Kidney epithelial cell (primary cell): ENCODE measurements at regions not wholly inside any gene's neighbourhood (a gene's known extent, or its start where the extent isn't known, plus 50 kb on each side); places are given as distances from the start of the nearest gene placed in this dataset.

Experiments
- DNase-seq: peaks from one replicate; pipeline ENCODE4 v3.0.0-alpha.2; 2010; ENCODE audit warnings: low read depth
- H3K27me3 ChIP-seq: 2 replicates; pipeline ENCODE4 v1.6.0; 2011; ENCODE audit warnings: low read length; ENCODE audit not compliant: control insufficient read depth, insufficient read depth
- H3K36me3 ChIP-seq: 2 replicates; pipeline ENCODE4 v1.5.1; 2011; ENCODE audit warnings: low read length; ENCODE audit not compliant: control insufficient read depth, insufficient read depth
- H3K4me3 ChIP-seq: 2 replicates; pipeline ENCODE4 v1.5.1; 2011; ENCODE audit warnings: low read depth, mild to moderate bottlenecking, control low read depth, low read length
- CTCF ChIP-seq: IDR thresholded peaks from 2 replicates; pipeline ENCODE4 v1.5.1; 2011; ENCODE audit warnings: mild to moderate bottlenecking, moderate library complexity, low read length, control low read depth, inconsistent platforms; ENCODE audit not compliant: insufficient read depth, poor library complexity, severe bottlenecking

- Histone ChIP-seq H3K36me3 (no peaks in the 10 kb centered on the region), H3K27me3 (no peaks in the 10 kb centered on the region), H3K4me3 (no peak overlapping the region)
- TF ChIP-seq CTCF: no peak
- no peak for DNase-seq
Measured at GRCh38 chr7:19482628-19483027, 226.2 kb downstream of the POLR1F start.

- H3K27me3 ChIP-seq: no peaks in the 10 kb centered on the region
Measured at GRCh38 chr7:19480383-19480782, 228.5 kb downstream of the POLR1F start.

GRCh38 chr7:19470031-19470430, 238.8 kb downstream of the POLR1F start:
- DNase-seq: no peak
- TF ChIP-seq CTCF: no peak

More at GRCh38 chr7:19480383-19480782, 228.5 kb downstream of the POLR1F start:
- H3K4me3 ChIP-seq: no peak overlapping the region
- no peak for DNase-seq
- no peak for TF ChIP-seq CTCF
- H3K36me3 ChIP-seq: no peaks in the 10 kb centered on the region

GRCh38 chr7:19465861-19466260, 243.0 kb downstream of the POLR1F start:
- no peak for TF ChIP-seq CTCF
- H3K36me3 ChIP-seq: no peaks in the 10 kb centered on the region
- no peaks in the 10 kb centered on the region for H3K27me3 ChIP-seq
- H3K4me3 ChIP-seq: no peak overlapping the region
- DNase-seq: no peak

More at GRCh38 chr7:19470031-19470430, 238.8 kb downstream of the POLR1F start:
- no peaks in the 10 kb centered on the region for H3K27me3 ChIP-seq
- no peaks in the 10 kb centered on the region for H3K36me3 ChIP-seq
- no peak overlapping the region for H3K4me3 ChIP-seq

GRCh38 chr7:19464751-19465150, 244.1 kb downstream of the POLR1F start:
- TF ChIP-seq CTCF: no peak
- Histone ChIP-seq H3K4me3 (no peak overlapping the region), H3K27me3 (no peaks in the 10 kb centered on the region), H3K36me3 (no peaks in the 10 kb centered on the region)
- DNase-seq: no peak

GRCh38 chr7:19464241-19464640, 244.6 kb downstream of the POLR1F start:
- DNase-seq: no peak
- Histone ChIP-seq H3K4me3 (no peak overlapping the region), H3K36me3 (no peaks in the 10 kb centered on the region), H3K27me3 (no peaks in the 10 kb centered on the region)
- no peak for TF ChIP-seq CTCF
